ENCODE measurements at regions not wholly inside any gene's neighbourhood (a gene's known extent, or its start where the extent isn't known, plus 50 kb on each side); places are given as distances from the start of the nearest gene placed in this dataset.

DNA sequence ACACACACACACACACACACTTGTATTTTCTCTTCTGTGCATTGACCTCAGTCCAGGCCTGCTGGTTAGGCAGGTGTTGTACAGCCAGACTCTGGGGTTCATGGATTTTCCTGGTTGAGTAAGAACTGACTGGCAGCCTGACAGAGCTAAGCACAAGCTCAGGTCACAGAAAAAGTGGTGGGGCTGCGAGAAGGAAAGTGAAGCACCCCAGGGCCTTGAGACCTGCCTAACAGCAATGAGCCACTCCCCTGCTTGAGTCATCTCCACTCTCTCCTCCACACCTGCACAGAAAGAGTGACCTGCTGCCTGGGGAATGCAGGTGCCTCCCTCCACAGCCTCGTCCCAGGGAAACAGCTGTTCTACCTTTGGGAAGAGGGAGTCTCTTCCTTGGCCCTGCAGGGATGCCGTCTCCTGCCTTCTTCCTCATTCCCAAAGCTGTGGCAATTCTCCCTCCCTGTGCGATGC, 91.4 kb upstream of the LGALSL start:
- Histone ChIP-seq H3K27me3 (ENCODE audit: control insufficient read depth in 2 of 2, insufficient read depth in 2 of 2, low read length in 2 of 2) (no peaks in the 10 kb centered on the region), H3K4me3 (ENCODE audit: low read length in 2 of 2) (no peak overlapping the region), H3K9me3 (ENCODE audit: control insufficient read depth in 2 of 2, low read length in 2 of 2) (no peaks in the 10 kb centered on the region), H3K36me3 (ENCODE audit: control insufficient read depth in 2 of 2, insufficient read depth in 2 of 2, low read length in 2 of 2) (no peaks in the 10 kb centered on the region), H3K9ac (ENCODE audit: low read depth in 1 of 2, low read length in 2 of 2) (no peak overlapping the region), H3K4me1 (ENCODE audit: control insufficient read depth in 2 of 2, insufficient read depth in 2 of 2, low read length in 2 of 2) (peaks cover 11 to 18% of the 10 kb centered on the region in 2 donors), H3K27ac (ENCODE audit: low read depth in 2 of 2, low read length in 2 of 2) (peak overlapping the region in 1 of 2 donors; percentile 56)

DNA sequence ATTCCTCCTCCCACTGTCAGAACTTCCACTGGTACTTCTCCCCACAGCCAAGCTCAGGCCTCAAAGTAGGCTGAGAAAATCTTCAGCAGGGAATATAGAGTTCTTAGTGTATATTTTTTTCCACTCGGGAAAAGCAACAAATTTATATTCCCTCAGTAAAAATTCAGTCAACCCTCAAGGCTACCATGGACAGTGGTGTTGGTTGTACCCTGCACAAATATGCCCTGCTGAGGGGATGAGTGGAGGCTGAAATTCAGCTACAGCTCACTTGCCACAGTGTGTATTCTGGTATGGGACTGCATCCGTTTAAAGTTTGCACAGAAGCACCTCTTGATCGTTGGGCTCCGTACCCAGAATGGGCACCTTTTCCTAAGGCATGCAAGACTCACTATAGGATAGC, 90.8 kb upstream of the LGALSL start:
- Histone ChIP-seq H3K4me3 (ENCODE audit: low read length in 2 of 2) (no peak overlapping the region), H3K36me3 (ENCODE audit: control insufficient read depth in 2 of 2, insufficient read depth in 2 of 2, low read length in 2 of 2) (no peaks in the 10 kb centered on the region), H3K4me1 (ENCODE audit: control insufficient read depth in 2 of 2, insufficient read depth in 2 of 2, low read length in 2 of 2) (peaks cover 11 to 18% of the 10 kb centered on the region in 2 donors), H3K27ac (ENCODE audit: low read depth in 2 of 2, low read length in 2 of 2) (peak overlapping the region in 1 of 2 donors; percentile 56), H3K9me3 (ENCODE audit: control insufficient read depth in 2 of 2, low read length in 2 of 2) (no peaks in the 10 kb centered on the region), H3K9ac (ENCODE audit: low read depth in 1 of 2, low read length in 2 of 2) (no peak overlapping the region), H3K27me3 (ENCODE audit: control insufficient read depth in 2 of 2, insufficient read depth in 2 of 2, low read length in 2 of 2) (no peaks in the 10 kb centered on the region)

DNA sequence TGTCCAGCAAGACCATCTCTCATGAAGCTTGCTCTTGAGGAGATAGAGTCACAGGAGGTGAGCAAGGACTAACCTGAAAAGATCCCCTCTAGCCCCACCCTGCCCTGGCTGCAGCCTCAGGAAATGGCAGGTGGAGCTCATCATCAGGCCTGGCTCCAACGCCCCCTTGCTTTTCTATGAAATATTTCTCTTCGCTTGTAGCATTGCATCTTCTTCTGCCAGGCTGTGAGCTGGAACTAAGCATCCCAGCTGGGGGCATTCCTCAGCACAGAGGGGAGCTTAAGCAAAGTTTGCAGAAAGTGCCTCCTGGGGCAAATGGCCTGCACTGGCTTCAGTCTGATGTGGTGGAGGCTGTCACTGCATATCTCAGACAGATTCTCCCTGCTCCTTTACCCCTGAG, 90.1 kb upstream of the LGALSL start:
- H3K4me3 ChIP-seq (ENCODE audit: low read length in 2 of 2) = no peak overlapping the region
- no peaks in the 10 kb centered on the region for H3K27me3 ChIP-seq (ENCODE audit: control insufficient read depth in 2 of 2, insufficient read depth in 2 of 2, low read length in 2 of 2)
- peaks cover 11 to 18% of the 10 kb centered on the region in 2 donors for H3K4me1 ChIP-seq (ENCODE audit: control insufficient read depth in 2 of 2, insufficient read depth in 2 of 2, low read length in 2 of 2)
- H3K9me3 ChIP-seq (ENCODE audit: control insufficient read depth in 2 of 2, low read length in 2 of 2) = no peaks in the 10 kb centered on the region
- no peak overlapping the region for H3K9ac ChIP-seq (ENCODE audit: low read depth in 1 of 2, low read length in 2 of 2)
- no peak overlapping the region for H3K27ac ChIP-seq (ENCODE audit: low read depth in 2 of 2, low read length in 2 of 2)
- no peaks in the 10 kb centered on the region for H3K36me3 ChIP-seq (ENCODE audit: control insufficient read depth in 2 of 2, insufficient read depth in 2 of 2, low read length in 2 of 2)

DNA sequence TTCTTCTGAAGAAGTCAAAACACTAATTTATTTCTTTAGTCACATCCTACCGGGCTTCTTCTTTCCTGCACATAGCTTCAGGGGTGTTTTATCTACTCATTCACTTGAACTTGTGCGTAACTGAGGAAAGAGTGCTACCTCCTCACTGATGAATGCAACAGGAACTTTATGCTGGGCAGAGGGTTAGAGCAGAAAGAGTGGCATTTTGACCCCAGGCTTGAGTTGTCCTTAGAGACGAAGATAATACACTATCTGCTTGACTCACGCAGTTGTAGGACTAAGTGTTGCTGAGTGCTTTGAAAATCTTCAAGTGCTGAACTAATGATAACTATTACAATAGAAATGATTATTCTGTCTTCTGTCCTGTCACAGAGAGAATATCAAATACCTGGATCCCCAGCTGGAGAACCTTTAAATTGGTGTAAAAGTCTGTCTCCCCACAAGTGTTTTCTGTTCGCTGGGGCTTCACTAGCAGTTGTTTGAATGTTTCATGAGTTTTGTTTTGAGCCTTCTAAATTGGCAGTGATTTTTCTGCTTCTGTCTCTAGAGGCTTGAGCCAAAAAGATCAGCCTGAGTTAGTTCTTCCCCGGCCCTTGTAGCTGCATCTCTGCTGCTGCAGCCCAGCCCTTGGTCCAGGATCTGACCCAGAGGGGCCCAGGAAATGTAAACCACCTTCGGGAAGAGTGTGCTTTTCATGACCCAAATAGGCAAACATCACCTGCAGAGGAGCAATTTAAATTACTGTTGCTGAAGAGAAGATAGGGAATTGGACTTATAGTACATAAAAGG, 86.3 kb upstream of the LGALSL start:
- no peaks in the 10 kb centered on the region for H3K4me1 ChIP-seq (ENCODE audit: control insufficient read depth in 2 of 2, insufficient read depth in 2 of 2, low read length in 2 of 2)
- no peak overlapping the region for H3K4me3 ChIP-seq (ENCODE audit: low read length in 2 of 2)
- H3K9ac ChIP-seq (ENCODE audit: low read depth in 1 of 2, low read length in 2 of 2) = no peak overlapping the region
- H3K36me3 ChIP-seq (ENCODE audit: control insufficient read depth in 2 of 2, insufficient read depth in 2 of 2, low read length in 2 of 2) = no peaks in the 10 kb centered on the region
- H3K27ac ChIP-seq (ENCODE audit: low read depth in 2 of 2, low read length in 2 of 2) = no peak overlapping the region
- H3K27me3 ChIP-seq (ENCODE audit: control insufficient read depth in 2 of 2, insufficient read depth in 2 of 2, low read length in 2 of 2) = no peaks in the 10 kb centered on the region
- H3K9me3 ChIP-seq (ENCODE audit: control insufficient read depth in 2 of 2, low read length in 2 of 2) = no peaks in the 10 kb centered on the region

DNA sequence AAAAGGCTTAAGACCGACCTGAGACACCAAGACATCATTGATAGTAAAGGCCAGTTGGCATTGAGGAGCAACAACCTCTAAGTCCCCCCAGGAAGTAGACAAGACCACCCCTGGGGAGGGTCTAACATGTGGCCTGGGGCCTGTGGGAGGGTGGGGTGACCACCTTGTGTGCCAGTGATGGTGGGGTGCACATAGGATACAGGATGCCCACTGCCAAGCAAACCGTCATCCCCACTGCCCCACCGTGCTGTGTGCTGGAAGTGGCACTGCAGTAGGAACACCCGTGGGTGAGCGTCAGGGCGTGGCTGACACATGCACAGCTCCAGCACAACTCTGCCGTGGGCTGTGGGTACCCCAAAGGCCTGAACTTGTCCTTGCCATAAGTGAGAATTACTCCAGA, 84.3 kb upstream of the LGALSL start:
- H3K4me3 ChIP-seq (ENCODE audit: low read length in 2 of 2) = no peak overlapping the region
- H3K4me1 ChIP-seq (ENCODE audit: control insufficient read depth in 2 of 2, insufficient read depth in 2 of 2, low read length in 2 of 2) = no peaks in the 10 kb centered on the region
- no peak overlapping the region for H3K9ac ChIP-seq (ENCODE audit: low read depth in 1 of 2, low read length in 2 of 2)
- H3K9me3 ChIP-seq (ENCODE audit: control insufficient read depth in 2 of 2, low read length in 2 of 2) = no peaks in the 10 kb centered on the region
- H3K27ac ChIP-seq (ENCODE audit: low read depth in 2 of 2, low read length in 2 of 2) = no peak overlapping the region
- no peaks in the 10 kb centered on the region for H3K27me3 ChIP-seq (ENCODE audit: control insufficient read depth in 2 of 2, insufficient read depth in 2 of 2, low read length in 2 of 2)
- H3K36me3 ChIP-seq (ENCODE audit: control insufficient read depth in 2 of 2, insufficient read depth in 2 of 2, low read length in 2 of 2) = no peaks in the 10 kb centered on the region

DNA sequence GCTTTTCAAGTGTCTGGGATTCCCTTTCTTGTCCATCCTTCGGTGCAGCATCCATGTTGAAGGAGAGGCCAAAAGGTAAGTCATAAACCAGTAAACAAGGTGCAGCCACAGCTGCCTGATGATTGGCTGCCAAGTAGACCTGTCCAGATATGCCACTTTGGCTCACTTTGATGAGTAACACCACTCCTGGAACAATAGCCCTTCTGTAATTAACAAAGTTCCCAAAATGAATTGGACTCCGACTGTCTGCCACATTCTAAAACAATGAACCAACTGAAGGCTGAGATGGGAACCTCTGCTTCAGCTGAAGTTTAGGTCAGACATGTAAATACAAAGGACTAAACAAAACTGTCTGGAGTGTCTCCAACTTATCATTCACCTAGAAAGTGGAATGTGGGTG, 82.2 kb upstream of the LGALSL start:
- Histone ChIP-seq H3K9me3 (ENCODE audit: control insufficient read depth in 2 of 2, low read length in 2 of 2) (no peaks in the 10 kb centered on the region), H3K9ac (ENCODE audit: low read depth in 1 of 2, low read length in 2 of 2) (no peak overlapping the region), H3K4me1 (ENCODE audit: control insufficient read depth in 2 of 2, insufficient read depth in 2 of 2, low read length in 2 of 2) (no peaks in the 10 kb centered on the region), H3K4me3 (ENCODE audit: low read length in 2 of 2) (no peak overlapping the region), H3K27ac (ENCODE audit: low read depth in 2 of 2, low read length in 2 of 2) (no peak overlapping the region), H3K36me3 (ENCODE audit: control insufficient read depth in 2 of 2, insufficient read depth in 2 of 2, low read length in 2 of 2) (no peaks in the 10 kb centered on the region), H3K27me3 (ENCODE audit: control insufficient read depth in 2 of 2, insufficient read depth in 2 of 2, low read length in 2 of 2) (no peaks in the 10 kb centered on the region)

DNA sequence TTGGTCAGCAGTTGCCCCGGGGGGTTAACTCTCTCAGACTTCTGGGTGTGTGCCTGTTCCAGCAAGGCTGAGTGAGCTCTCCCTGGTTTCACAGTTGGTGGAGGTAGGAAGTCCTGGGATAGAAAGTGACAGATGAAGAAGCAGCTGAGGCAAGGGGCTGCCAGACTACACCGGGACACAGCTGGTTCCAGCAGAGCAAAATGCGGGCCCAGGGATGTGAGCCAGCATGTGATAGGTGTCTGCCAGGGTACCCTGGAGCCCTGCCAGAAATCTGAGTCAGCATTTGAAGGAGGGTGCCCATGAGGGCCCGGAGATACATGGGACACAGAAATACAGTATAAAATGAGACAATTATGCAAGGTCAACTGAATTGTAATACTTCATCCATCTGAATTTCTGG, 79.3 kb upstream of the LGALSL start:
- Histone ChIP-seq H3K9ac (ENCODE audit: low read depth in 1 of 2, low read length in 2 of 2) (no peak overlapping the region), H3K27me3 (ENCODE audit: control insufficient read depth in 2 of 2, insufficient read depth in 2 of 2, low read length in 2 of 2) (no peaks in the 10 kb centered on the region), H3K4me3 (ENCODE audit: low read length in 2 of 2) (no peak overlapping the region), H3K27ac (ENCODE audit: low read depth in 2 of 2, low read length in 2 of 2) (no peak overlapping the region), H3K9me3 (ENCODE audit: control insufficient read depth in 2 of 2, low read length in 2 of 2) (no peaks in the 10 kb centered on the region), H3K36me3 (ENCODE audit: control insufficient read depth in 2 of 2, insufficient read depth in 2 of 2, low read length in 2 of 2) (no peaks in the 10 kb centered on the region), H3K4me1 (ENCODE audit: control insufficient read depth in 2 of 2, insufficient read depth in 2 of 2, low read length in 2 of 2) (peaks cover 0 to 2% of the 10 kb centered on the region in 2 donors)

DNA sequence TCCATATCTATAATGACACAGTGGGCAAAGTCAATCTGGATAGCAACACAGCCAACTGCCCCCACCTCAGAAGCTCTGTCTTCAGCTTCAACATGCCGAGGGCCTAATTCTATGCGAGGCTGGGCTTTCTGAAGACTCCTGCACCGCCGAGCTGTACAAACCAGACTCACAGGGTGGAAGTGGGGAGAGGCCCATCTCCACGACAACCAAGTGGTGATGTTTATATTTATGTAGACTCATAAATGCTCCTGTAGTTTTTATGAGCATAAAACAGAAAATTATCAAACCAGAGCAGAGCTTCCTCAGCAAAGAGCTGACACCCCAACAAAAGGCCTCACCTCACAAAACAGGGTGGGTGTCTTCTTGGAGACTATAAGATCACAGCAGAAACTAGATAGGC, 77.0 kb upstream of the LGALSL start:
- H3K9me3 ChIP-seq (ENCODE audit: control insufficient read depth in 2 of 2, low read length in 2 of 2) = no peaks in the 10 kb centered on the region
- peaks cover 0 to 2% of the 10 kb centered on the region in 2 donors for H3K4me1 ChIP-seq (ENCODE audit: control insufficient read depth in 2 of 2, insufficient read depth in 2 of 2, low read length in 2 of 2)
- no peaks in the 10 kb centered on the region for H3K36me3 ChIP-seq (ENCODE audit: control insufficient read depth in 2 of 2, insufficient read depth in 2 of 2, low read length in 2 of 2)
- no peaks in the 10 kb centered on the region for H3K27me3 ChIP-seq (ENCODE audit: control insufficient read depth in 2 of 2, insufficient read depth in 2 of 2, low read length in 2 of 2)
- no peak overlapping the region for H3K9ac ChIP-seq (ENCODE audit: low read depth in 1 of 2, low read length in 2 of 2)
- no peak overlapping the region for H3K4me3 ChIP-seq (ENCODE audit: low read length in 2 of 2)
- H3K27ac ChIP-seq (ENCODE audit: low read depth in 2 of 2, low read length in 2 of 2) = no peak overlapping the region

DNA sequence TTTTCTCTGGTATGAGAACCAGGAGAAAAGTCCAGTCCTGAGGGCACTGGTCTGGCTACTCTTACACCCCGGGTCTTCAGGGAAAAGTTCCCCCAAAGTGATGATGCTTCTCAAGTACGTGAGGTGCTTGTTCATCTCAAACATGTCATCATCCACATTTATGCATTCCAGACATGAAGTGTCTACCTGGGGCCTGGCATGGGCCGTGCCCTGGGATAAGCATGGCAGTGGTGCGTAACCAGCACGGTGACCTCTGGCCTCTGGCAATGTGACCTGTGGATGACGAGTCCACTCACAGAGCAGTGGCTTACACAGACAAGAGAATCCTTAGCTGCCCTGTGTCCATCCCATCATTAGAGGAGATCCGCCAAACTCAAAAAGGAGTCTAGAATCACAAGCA, 74.8 kb upstream of the LGALSL start:
- H3K36me3 ChIP-seq (ENCODE audit: control insufficient read depth in 2 of 2, insufficient read depth in 2 of 2, low read length in 2 of 2) = no peaks in the 10 kb centered on the region
- H3K4me3 ChIP-seq (ENCODE audit: low read length in 2 of 2) = no peak overlapping the region
- no peak overlapping the region for H3K27ac ChIP-seq (ENCODE audit: low read depth in 2 of 2, low read length in 2 of 2)
- no peak overlapping the region for H3K9ac ChIP-seq (ENCODE audit: low read depth in 1 of 2, low read length in 2 of 2)
- no peaks in the 10 kb centered on the region for H3K27me3 ChIP-seq (ENCODE audit: control insufficient read depth in 2 of 2, insufficient read depth in 2 of 2, low read length in 2 of 2)
- peaks cover 0 to 2% of the 10 kb centered on the region in 2 donors for H3K4me1 ChIP-seq (ENCODE audit: control insufficient read depth in 2 of 2, insufficient read depth in 2 of 2, low read length in 2 of 2)
- H3K9me3 ChIP-seq (ENCODE audit: control insufficient read depth in 2 of 2, low read length in 2 of 2) = no peaks in the 10 kb centered on the region

DNA sequence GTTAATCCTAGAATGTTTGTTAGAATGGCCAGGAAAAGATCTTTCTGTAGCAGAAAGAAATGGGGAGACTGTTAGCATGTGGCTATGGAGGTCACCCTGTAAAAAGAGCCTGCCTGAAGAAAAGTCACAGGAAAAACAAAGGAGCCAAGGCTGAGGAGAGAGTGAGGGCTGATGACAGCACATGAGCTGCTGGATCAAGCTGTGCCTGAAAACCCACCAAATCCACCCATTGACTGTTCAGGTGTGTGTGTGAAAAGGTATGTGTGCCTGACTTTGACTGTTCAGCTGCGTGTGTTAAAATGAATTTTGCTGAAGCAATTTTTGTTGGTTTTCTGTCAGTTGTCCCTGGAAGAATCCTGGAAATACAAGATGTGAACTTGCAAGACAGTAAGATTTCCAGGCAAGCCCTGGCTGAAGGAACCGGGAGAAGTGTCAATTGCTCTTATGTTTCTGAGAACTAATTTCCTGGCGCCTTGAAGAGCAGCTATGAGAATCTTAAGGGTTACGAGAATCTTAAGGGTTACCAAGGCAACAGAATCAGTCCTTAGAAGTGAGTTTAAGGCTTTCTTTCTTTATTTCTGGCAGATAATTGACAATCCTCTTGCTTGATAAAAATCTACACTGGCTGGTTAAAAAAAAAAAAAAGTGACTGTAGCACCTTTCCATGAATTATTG, 73.0 kb upstream of the LGALSL start:
- Histone ChIP-seq H3K36me3 (ENCODE audit: control insufficient read depth in 2 of 2, insufficient read depth in 2 of 2, low read length in 2 of 2) (no peaks in the 10 kb centered on the region), H3K27me3 (ENCODE audit: control insufficient read depth in 2 of 2, insufficient read depth in 2 of 2, low read length in 2 of 2) (no peaks in the 10 kb centered on the region), H3K27ac (ENCODE audit: low read depth in 2 of 2, low read length in 2 of 2) (no peak overlapping the region), H3K4me1 (ENCODE audit: control insufficient read depth in 2 of 2, insufficient read depth in 2 of 2, low read length in 2 of 2) (peaks cover 0 to 2% of the 10 kb centered on the region in 2 donors), H3K9me3 (ENCODE audit: control insufficient read depth in 2 of 2, low read length in 2 of 2) (no peaks in the 10 kb centered on the region), H3K9ac (ENCODE audit: low read depth in 1 of 2, low read length in 2 of 2) (no peak overlapping the region), H3K4me3 (ENCODE audit: low read length in 2 of 2) (no peak overlapping the region)
